Panc1 (cell line): ENCODE measurements at regions not wholly inside any gene's neighbourhood (a gene's known extent, or its start where the extent isn't known, plus 50 kb on each side); places are given as distances from the start of the nearest gene placed in this dataset.

Source experiments
- CTCF ChIP-seq: fragments of 450-650 bp; IDR thresholded peaks from 2 replicates; pipeline ENCODE4 v1.5.1; 2017; ENCODE audit warnings: mild to moderate bottlenecking
- POLR2AphosphoS5 ChIP-seq: IDR thresholded peaks from 2 replicates; pipeline ENCODE4 v1.6.1; 2012; ENCODE audit warnings: mild to moderate bottlenecking, low read depth, low read length, moderate library complexity

GRCh38 chr18:41624460-41624859, 330.6 kb upstream of the PIK3C3 start:
- TF ChIP-seq CTCF (no peak), POLR2AphosphoS5 (no peak)
